ENCODE measurements at regions not wholly inside any gene's neighbourhood (a gene's known extent, or its start where the extent isn't known, plus 50 kb on each side); places are given as distances from the start of the nearest gene placed in this dataset.

DNA sequence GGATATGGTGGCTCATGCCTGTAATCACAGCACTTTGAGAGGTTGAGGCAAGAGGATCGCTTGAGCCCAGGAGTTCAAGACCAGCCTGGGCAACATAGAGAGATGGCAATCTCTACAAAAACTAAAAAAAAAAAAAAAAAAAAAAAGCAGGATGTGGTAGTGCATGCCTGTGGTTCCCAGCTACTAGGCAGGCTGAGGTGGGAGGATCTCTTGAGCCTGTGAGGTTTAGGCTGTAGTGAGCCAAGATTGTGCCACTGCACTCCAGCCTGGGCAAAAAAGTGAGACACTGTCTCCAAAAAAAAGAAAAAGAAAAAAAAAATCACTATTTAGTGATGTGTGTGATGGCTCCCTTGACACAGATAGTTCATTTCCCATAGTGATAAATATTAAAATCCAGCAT lies 365.0 kb upstream of the NBEA start:
- no peak overlapping the region for H3K27ac ChIP-seq (ENCODE audit: low read depth, low read length, severe bottlenecking)
- no peaks in the 10 kb centered on the region for H3K9me3 ChIP-seq (ENCODE audit: control insufficient read depth, low read length)
- no CpG with 5 or more reads among the region's 1 CpG for WGBS, 2 experiments (ENCODE audit: insufficient coverage in 2 of 2)
- no peaks in the 10 kb centered on the region for H3K4me1 ChIP-seq (ENCODE audit: control insufficient read depth, insufficient read depth, low read length, poor library complexity, severe bottlenecking)
- H3K4me3 ChIP-seq (ENCODE audit: extremely low read depth, insufficient read depth, low read length, poor library complexity, severe bottlenecking) = no peak overlapping the region
- no peaks in the 10 kb centered on the region for H3K36me3 ChIP-seq (ENCODE audit: control insufficient read depth, insufficient read depth, low read length)

DNA sequence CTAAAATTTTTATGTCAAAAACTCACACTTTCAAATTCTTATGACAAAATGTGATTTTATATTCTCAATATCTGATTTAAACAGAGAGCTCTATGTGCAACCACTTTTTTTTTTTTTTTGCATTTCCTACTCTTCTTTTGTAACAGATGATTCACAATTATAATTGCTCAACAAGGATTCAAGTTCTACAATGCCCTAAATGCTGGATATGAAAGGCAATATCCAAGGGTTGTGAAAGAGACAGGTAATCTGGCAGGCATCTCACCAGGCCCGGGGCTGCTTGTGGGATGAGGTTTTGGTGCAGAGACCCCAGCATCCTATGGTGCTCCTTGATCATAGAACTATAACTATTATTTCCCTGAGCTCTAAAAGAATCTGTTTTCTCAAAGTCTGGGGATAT lies 363.6 kb upstream of the NBEA start:
- no peaks in the 10 kb centered on the region for H3K4me1 ChIP-seq (ENCODE audit: control insufficient read depth, insufficient read depth, low read length, poor library complexity, severe bottlenecking)
- no peaks in the 10 kb centered on the region for H3K9me3 ChIP-seq (ENCODE audit: control insufficient read depth, low read length)
- H3K27ac ChIP-seq (ENCODE audit: low read depth, low read length, severe bottlenecking) = no peak overlapping the region
- H3K4me3 ChIP-seq (ENCODE audit: extremely low read depth, insufficient read depth, low read length, poor library complexity, severe bottlenecking) = no peak overlapping the region
- H3K36me3 ChIP-seq (ENCODE audit: control insufficient read depth, insufficient read depth, low read length) = no peaks in the 10 kb centered on the region
- WGBS, 2 experiments (ENCODE audit: insufficient coverage in 2 of 2) = no CpG with 5 or more reads among the region's 1 CpG

- Histone ChIP-seq H3K4me3 (ENCODE audit: extremely low read depth, insufficient read depth, low read length, poor library complexity, severe bottlenecking) (no peak overlapping the region), H3K36me3 (ENCODE audit: control insufficient read depth, insufficient read depth, low read length) (no peaks in the 10 kb centered on the region), H3K9me3 (ENCODE audit: control insufficient read depth, low read length) (no peaks in the 10 kb centered on the region), H3K4me1 (ENCODE audit: control insufficient read depth, insufficient read depth, low read length, poor library complexity, severe bottlenecking) (no peaks in the 10 kb centered on the region), H3K27ac (ENCODE audit: low read depth, low read length, severe bottlenecking) (no peak overlapping the region)
Measured at GRCh38 chr13:34578917-34579316, 363.2 kb upstream of the NBEA start.

- H3K36me3 ChIP-seq (ENCODE audit: control insufficient read depth, insufficient read depth, low read length) = no peaks in the 10 kb centered on the region
- no CpG with 5 or more reads among the region's 1 CpG for WGBS, 2 experiments (ENCODE audit: insufficient coverage in 2 of 2)
- no peak overlapping the region for H3K4me3 ChIP-seq (ENCODE audit: extremely low read depth, insufficient read depth, low read length, poor library complexity, severe bottlenecking)
- H3K27ac ChIP-seq (ENCODE audit: low read depth, low read length, severe bottlenecking) = no peak overlapping the region
- no peaks in the 10 kb centered on the region for H3K4me1 ChIP-seq (ENCODE audit: control insufficient read depth, insufficient read depth, low read length, poor library complexity, severe bottlenecking)
- no peaks in the 10 kb centered on the region for H3K9me3 ChIP-seq (ENCODE audit: control insufficient read depth, low read length)
Measured at GRCh38 chr13:34583181-34583580, 358.9 kb upstream of the NBEA start.

DNA sequence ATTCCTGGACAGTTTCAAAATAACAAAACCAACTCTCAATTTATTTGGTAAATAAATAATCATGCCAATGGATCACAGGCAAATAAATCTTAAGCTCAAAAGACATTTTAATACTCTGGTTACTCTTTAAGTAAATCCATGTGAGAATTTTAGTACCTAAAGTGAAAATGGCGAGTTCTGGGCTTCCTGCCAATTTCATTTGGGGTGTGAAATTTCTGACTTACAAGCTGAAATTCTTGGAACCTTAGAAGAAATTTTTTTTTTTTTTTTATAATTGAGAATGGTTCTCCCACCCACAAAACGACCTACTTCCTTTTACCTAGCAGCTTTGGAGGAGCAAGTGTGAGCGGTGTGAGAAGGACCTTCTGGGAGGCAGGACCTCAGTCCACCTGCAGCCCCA lies 354.5 kb upstream of the NBEA start:
- Histone ChIP-seq H3K4me1 (ENCODE audit: control insufficient read depth, insufficient read depth, low read length, poor library complexity, severe bottlenecking) (no peaks in the 10 kb centered on the region), H3K4me3 (ENCODE audit: extremely low read depth, insufficient read depth, low read length, poor library complexity, severe bottlenecking) (no peak overlapping the region), H3K36me3 (ENCODE audit: control insufficient read depth, insufficient read depth, low read length) (no peaks in the 10 kb centered on the region), H3K9me3 (ENCODE audit: control insufficient read depth, low read length) (no peaks in the 10 kb centered on the region), H3K27ac (ENCODE audit: low read depth, low read length, severe bottlenecking) (no peak overlapping the region)
- WGBS, 2 experiments (ENCODE audit: insufficient coverage in 2 of 2) = 100% methylated on average over 1 of the region's 3 CpGs

- H3K4me1 ChIP-seq (ENCODE audit: control insufficient read depth, insufficient read depth, low read length, poor library complexity, severe bottlenecking) = no peaks in the 10 kb centered on the region
- no peak overlapping the region for H3K27ac ChIP-seq (ENCODE audit: low read depth, low read length, severe bottlenecking)
- H3K36me3 ChIP-seq (ENCODE audit: control insufficient read depth, insufficient read depth, low read length) = no peaks in the 10 kb centered on the region
- H3K9me3 ChIP-seq (ENCODE audit: control insufficient read depth, low read length) = no peaks in the 10 kb centered on the region
- WGBS, 2 experiments (ENCODE audit: insufficient coverage in 2 of 2) = 84 to 94% methylated on average over 6 to 7 of the region's 7 CpGs
- H3K4me3 ChIP-seq (ENCODE audit: extremely low read depth, insufficient read depth, low read length, poor library complexity, severe bottlenecking) = no peak overlapping the region
Measured at GRCh38 chr13:34588362-34588761, 353.7 kb upstream of the NBEA start.

DNA sequence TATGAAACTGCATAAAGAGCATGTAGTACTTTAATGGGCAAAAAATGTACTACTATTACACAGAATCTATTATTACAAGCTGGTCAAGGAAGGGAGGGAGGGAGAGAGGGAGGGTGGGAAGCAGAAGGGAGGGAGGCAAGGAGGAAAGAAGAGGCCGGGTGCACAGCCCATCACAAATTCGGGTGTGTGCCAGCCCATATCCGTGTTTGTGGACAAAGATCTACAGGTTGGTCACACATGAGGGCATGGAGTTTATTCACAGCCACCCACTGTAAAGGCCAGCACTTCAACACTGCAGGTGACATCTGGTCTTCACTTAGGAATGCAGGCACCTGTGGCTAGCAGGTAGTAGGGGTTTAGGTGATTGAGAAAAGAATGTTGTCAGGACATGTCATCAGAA lies 352.5 kb upstream of the NBEA start:
- 81% methylated on average over 3 of the region's 3 CpGs; no CpG with 5 or more reads in 1 of the 2 experiments for WGBS, 2 experiments (ENCODE audit: insufficient coverage in 2 of 2)
- Histone ChIP-seq H3K4me1 (ENCODE audit: control insufficient read depth, insufficient read depth, low read length, poor library complexity, severe bottlenecking) (no peaks in the 10 kb centered on the region), H3K4me3 (ENCODE audit: extremely low read depth, insufficient read depth, low read length, poor library complexity, severe bottlenecking) (no peak overlapping the region), H3K36me3 (ENCODE audit: control insufficient read depth, insufficient read depth, low read length) (no peaks in the 10 kb centered on the region), H3K9me3 (ENCODE audit: control insufficient read depth, low read length) (no peaks in the 10 kb centered on the region), H3K27ac (ENCODE audit: low read depth, low read length, severe bottlenecking) (no peak overlapping the region)

DNA sequence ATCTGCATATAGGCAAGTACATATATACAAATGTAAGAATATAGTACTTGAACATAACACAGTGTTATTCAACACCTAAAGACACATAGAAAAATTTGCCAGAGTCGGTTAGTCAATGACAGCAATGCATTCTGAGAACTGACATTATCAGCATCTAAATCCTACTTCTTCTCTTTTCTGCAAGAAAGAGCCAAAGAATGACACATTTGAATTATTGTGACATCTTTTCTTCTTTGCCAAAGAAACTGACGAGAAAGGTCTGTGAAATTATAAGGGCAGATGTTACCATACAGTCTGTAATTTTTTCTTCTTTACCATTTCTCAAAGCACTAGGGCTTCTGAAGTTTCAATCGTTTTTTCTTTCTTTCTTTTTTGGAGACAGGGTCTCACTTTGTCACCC lies 350.9 kb upstream of the NBEA start:
- WGBS, 2 experiments (ENCODE audit: insufficient coverage in 2 of 2) = 83 to 88% methylated on average over 1 to 2 of the region's 3 CpGs
- H3K27ac ChIP-seq (ENCODE audit: low read depth, low read length, severe bottlenecking) = no peak overlapping the region
- no peaks in the 10 kb centered on the region for H3K4me1 ChIP-seq (ENCODE audit: control insufficient read depth, insufficient read depth, low read length, poor library complexity, severe bottlenecking)
- peaks cover 6% of the 10 kb centered on the region for H3K9me3 ChIP-seq (ENCODE audit: control insufficient read depth, low read length)
- H3K36me3 ChIP-seq (ENCODE audit: control insufficient read depth, insufficient read depth, low read length) = no peaks in the 10 kb centered on the region
- no peak overlapping the region for H3K4me3 ChIP-seq (ENCODE audit: extremely low read depth, insufficient read depth, low read length, poor library complexity, severe bottlenecking)

DNA sequence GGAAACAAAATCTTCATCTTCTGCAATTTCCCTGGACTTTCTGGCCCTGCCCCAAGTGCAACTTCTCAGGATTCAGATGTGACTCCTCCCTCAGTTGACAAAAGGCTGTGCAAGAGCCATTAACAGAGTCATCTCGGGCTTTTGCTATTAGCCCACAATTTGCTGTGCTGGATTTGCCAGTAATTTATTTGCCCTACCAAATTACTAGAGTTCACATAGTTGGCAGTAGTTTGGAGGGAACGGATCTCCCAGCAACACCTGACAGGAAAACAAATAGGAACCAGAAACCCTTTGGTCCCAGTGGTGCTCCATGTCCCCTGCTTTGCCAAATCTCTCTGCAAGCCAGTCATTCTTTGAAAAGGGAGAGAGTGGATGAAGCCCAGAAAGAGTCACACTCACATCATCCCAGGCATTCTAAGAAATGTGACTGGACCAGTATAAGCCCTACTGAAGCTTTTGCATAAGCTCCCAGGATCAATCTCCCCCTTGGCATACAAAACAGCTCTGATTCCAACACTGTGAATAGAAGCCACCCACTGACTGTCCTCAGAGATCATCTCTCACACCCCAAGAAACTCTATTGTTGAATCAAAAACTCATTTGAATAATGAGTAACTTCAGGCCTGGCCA lies 350.1 kb upstream of the NBEA start:
- Histone ChIP-seq H3K36me3 (ENCODE audit: control insufficient read depth, insufficient read depth, low read length) (no peaks in the 10 kb centered on the region), H3K4me3 (ENCODE audit: extremely low read depth, insufficient read depth, low read length, poor library complexity, severe bottlenecking) (no peak overlapping the region), H3K9me3 (ENCODE audit: control insufficient read depth, low read length) (peaks cover 6% of the 10 kb centered on the region), H3K4me1 (ENCODE audit: control insufficient read depth, insufficient read depth, low read length, poor library complexity, severe bottlenecking) (no peaks in the 10 kb centered on the region), H3K27ac (ENCODE audit: low read depth, low read length, severe bottlenecking) (no peak overlapping the region)
- 100% methylated on average over 1 of the region's 2 CpGs; no CpG with 5 or more reads in 1 of the 2 experiments for WGBS, 2 experiments (ENCODE audit: insufficient coverage in 2 of 2)

DNA sequence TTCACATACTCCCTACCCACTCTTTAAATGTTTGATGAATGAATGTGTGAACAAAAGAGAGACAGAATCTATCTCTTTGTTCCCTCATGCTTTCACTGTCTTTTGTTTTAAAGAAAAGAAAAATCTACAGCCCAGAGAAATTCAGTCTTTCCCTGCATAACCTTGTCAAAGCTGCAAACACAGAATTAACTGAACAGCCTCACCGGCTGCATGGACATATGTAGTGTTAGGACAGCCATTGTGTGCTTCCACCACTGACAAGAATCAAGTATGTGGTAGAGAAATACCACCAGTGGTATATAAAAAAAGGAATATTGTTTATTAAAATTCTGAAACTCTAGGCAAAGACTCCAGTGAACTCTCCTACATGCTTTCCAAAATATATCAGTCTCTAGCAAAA lies 348.4 kb upstream of the NBEA start:
- 100% methylated on average over 1 of the region's 1 CpG; no CpG with 5 or more reads in 1 of the 2 experiments for WGBS, 2 experiments (ENCODE audit: insufficient coverage in 2 of 2)
- peaks cover 6% of the 10 kb centered on the region for H3K9me3 ChIP-seq (ENCODE audit: control insufficient read depth, low read length)

GRCh38 chr13:34594507-34594906 lies 347.6 kb upstream of the NBEA start:
- 91% methylated on average over 4 to 5 of the region's 5 CpGs for WGBS, 2 experiments (ENCODE audit: insufficient coverage in 2 of 2)
- Histone ChIP-seq H3K9me3 (ENCODE audit: control insufficient read depth, low read length) (peaks cover 6% of the 10 kb centered on the region), H3K27ac (ENCODE audit: low read depth, low read length, severe bottlenecking) (no peak overlapping the region), H3K36me3 (ENCODE audit: control insufficient read depth, insufficient read depth, low read length) (no peaks in the 10 kb centered on the region), H3K4me3 (ENCODE audit: extremely low read depth, insufficient read depth, low read length, poor library complexity, severe bottlenecking) (no peak overlapping the region), H3K4me1 (ENCODE audit: control insufficient read depth, insufficient read depth, low read length, poor library complexity, severe bottlenecking) (no peaks in the 10 kb centered on the region)

More for the DNA sequence above, 348.4 kb upstream of the NBEA start:
- no peaks in the 10 kb centered on the region for H3K36me3 ChIP-seq (ENCODE audit: control insufficient read depth, insufficient read depth, low read length)
- no peak overlapping the region for H3K4me3 ChIP-seq (ENCODE audit: extremely low read depth, insufficient read depth, low read length, poor library complexity, severe bottlenecking)
- no peak overlapping the region for H3K27ac ChIP-seq (ENCODE audit: low read depth, low read length, severe bottlenecking)
- H3K4me1 ChIP-seq (ENCODE audit: control insufficient read depth, insufficient read depth, low read length, poor library complexity, severe bottlenecking) = no peaks in the 10 kb centered on the region
